Keratinocyte (primary cell): ENCODE measurements at regions not wholly inside any gene's neighbourhood (a gene's known extent, or its start where the extent isn't known, plus 50 kb on each side); places are given as distances from the start of the nearest gene placed in this dataset.

Experiments
- DNase-seq: peaks from one replicate; pipeline ENCODE4 v3.0.0-alpha.2; 2011; ENCODE audit warnings: low read depth, missing footprints, low spot score
- FAIRE-seq: peaks from 2 replicates; lab custom pipeline; 2011; peaks lifted over from hg19 to GRCh38; lab: Jason Lieb, UNC
- H2AFZ ChIP-seq: 2 replicates; pipeline ENCODE4 v1.6.0; 2012; ENCODE audit warnings: low read length, control low read depth, inconsistent platforms; ENCODE audit not compliant: control insufficient read depth
- H3K27ac ChIP-seq: 2 replicates; pipeline ENCODE4 v1.5.1; 2011; ENCODE audit warnings: low read length; ENCODE audit not compliant: control insufficient read depth, insufficient read depth
- H3K27me3 ChIP-seq: 3 replicates; pipeline ENCODE4 v1.6.0; 2011; ENCODE audit warnings: low read length; ENCODE audit not compliant: control insufficient read depth, insufficient read depth; ENCODE audit errors: extremely low read depth
- H3K36me3 ChIP-seq, 2 experiments: 2 replicates in 1 of 2; 3 replicates in 1 of 2; pipeline ENCODE4 v1.5.1; 2011; ENCODE audit warnings: low read length in 2 of 2, mild to moderate bottlenecking in 1 of 2; ENCODE audit not compliant: control insufficient read depth in 2 of 2, insufficient read depth in 2 of 2; ENCODE audit errors: extremely low read depth in 1 of 2
- H3K4me1 ChIP-seq: 3 replicates; pipeline ENCODE4 v1.5.1; 2011; ENCODE audit warnings: low read length; ENCODE audit not compliant: control insufficient read depth, insufficient read depth; ENCODE audit errors: extremely low read depth
- H3K4me2 ChIP-seq: 3 replicates; pipeline ENCODE4 v1.6.0; 2011; ENCODE audit warnings: low read depth, low read length; ENCODE audit not compliant: control insufficient read depth, insufficient read depth; ENCODE audit errors: extremely low read depth
- H3K4me3 ChIP-seq, 3 experiments: fragments of 200-600 bp in 1 of 3; sonication (generic) in 1 of 3; 2 replicates in 2 of 3; 3 replicates in 1 of 3; pipeline ENCODE4 v1.5.1; 2011 to 2016; ENCODE audit warnings: low read length in 3 of 3, mild to moderate bottlenecking in 3 of 3, control low read depth in 2 of 3, inconsistent platforms in 1 of 3, low read depth in 1 of 3, mixed read lengths in 1 of 3, mixed run types in 1 of 3, moderate library complexity in 1 of 3; ENCODE audit not compliant: control insufficient read depth in 2 of 3, insufficient read depth in 2 of 3; ENCODE audit errors: extremely low read depth in 1 of 3
- H3K79me2 ChIP-seq: 2 replicates; pipeline ENCODE4 v1.6.0; 2012; ENCODE audit warnings: low read length; ENCODE audit not compliant: control insufficient read depth, insufficient read depth
- H3K9ac ChIP-seq: 3 replicates; pipeline ENCODE4 v1.6.0; 2011; ENCODE audit warnings: low read length; ENCODE audit not compliant: control insufficient read depth, insufficient read depth; ENCODE audit errors: extremely low read depth
- H3K9me1 ChIP-seq: 3 replicates; pipeline ENCODE4 v1.6.0; 2011; ENCODE audit warnings: low read length; ENCODE audit not compliant: control insufficient read depth, insufficient read depth; ENCODE audit errors: extremely low read depth
- H3K9me3 ChIP-seq: 2 replicates; pipeline ENCODE4 v1.5.1; 2012; ENCODE audit warnings: low read depth, low read length; ENCODE audit not compliant: control insufficient read depth
- H4K20me1 ChIP-seq: 3 replicates; pipeline ENCODE4 v1.6.0; 2011; ENCODE audit warnings: low read length; ENCODE audit not compliant: control insufficient read depth, insufficient read depth; ENCODE audit errors: extremely low read depth
- CTCF ChIP-seq, 3 experiments: IDR thresholded peaks in 1 of 3; conservative IDR thresholded peaks in 1 of 3; optimal IDR thresholded peaks in 1 of 3; 2 replicates in 2 of 3; 3 replicates in 1 of 3; pipeline versions ENCODE3 to v1.5.1; 2011; ENCODE audit warnings: low read length in 3 of 3, mild to moderate bottlenecking in 3 of 3, moderate library complexity in 2 of 3, control low read depth in 1 of 3, inconsistent platforms in 1 of 3; ENCODE audit not compliant: insufficient read depth in 2 of 3; ENCODE audit errors: extremely low read depth in 1 of 3
- EZH2 ChIP-seq: IDR thresholded peaks from one replicate; pipeline ENCODE4 v1.6.1; 2012; ENCODE audit warnings: inconsistent platforms, mild to moderate bottlenecking, low read length, moderate library complexity
- dilution Hi-C: fragments of 300-500 bp; cut with MboI; formaldehyde crosslinking; loops from one replicate; pipeline ENCODE4 v1.7.0; 2020; ENCODE audit warnings: low sequenced_read_pairs; ENCODE audit not compliant: extremely low pct_ligation_motif_present

- no peak overlapping the region for H3K9ac ChIP-seq
- no peak overlapping the region for H3K4me3 ChIP-seq
- no peaks in the 10 kb centered on the region for H3K4me1 ChIP-seq
- no peaks in the 10 kb centered on the region for H3K9me3 ChIP-seq
- H3K27ac ChIP-seq = no peak overlapping the region
- dilution Hi-C loops = no loop called here
- H3K4me2 ChIP-seq = no peak overlapping the region
- H3K27me3 ChIP-seq = no peaks in the 10 kb centered on the region
- H4K20me1 ChIP-seq = no peaks in the 10 kb centered on the region
- H2AFZ ChIP-seq = no peak overlapping the region
- H3K36me3 ChIP-seq = no peaks in the 10 kb centered on the region
- FAIRE-seq (no peak), DNase-seq (no peak)
- H3K9me1 ChIP-seq = no peaks in the 10 kb centered on the region
- no peaks in the 10 kb centered on the region for H3K79me2 ChIP-seq
- TF ChIP-seq EZH2 = no peak
Measured at GRCh38 chr4:45778514-45778913, 345.3 kb downstream of the GABRG1 start.

GRCh38 chr4:45776146-45776545, 347.7 kb downstream of the GABRG1 start:
- Histone ChIP-seq H3K9ac (no peak overlapping the region), H3K36me3 (no peaks in the 10 kb centered on the region), H3K4me3 (no peak overlapping the region), H4K20me1 (no peaks in the 10 kb centered on the region), H2AFZ (no peak overlapping the region), H3K4me1 (no peaks in the 10 kb centered on the region), H3K9me1 (no peaks in the 10 kb centered on the region), H3K4me2 (no peak overlapping the region), H3K27me3 (no peaks in the 10 kb centered on the region), H3K9me3 (no peaks in the 10 kb centered on the region), H3K79me2 (no peaks in the 10 kb centered on the region), H3K27ac (no peak overlapping the region)
- dilution Hi-C loops = no loop called here
- DNase-seq = no peak
- TF ChIP-seq EZH2 (no peak), CTCF (optimal IDR thresholded peaks at IDR 0.05 in 1 of 3, IDR thresholded peaks at IDR 0.05 in 1 of 3, conservative IDR thresholded peaks at IDR 0.05 in 1 of 3; ENCODE audit: extremely low read depth in 1 of 3, insufficient read depth in 2 of 3, low read length in 3 of 3) (no peak)
- FAIRE-seq = no peak

GRCh38 chr4:45770958-45771357, 352.9 kb downstream of the GABRG1 start:
- Histone ChIP-seq H3K9me3 (no peaks in the 10 kb centered on the region), H4K20me1 (no peaks in the 10 kb centered on the region), H2AFZ (no peak overlapping the region), H3K9me1 (no peaks in the 10 kb centered on the region), H3K27me3 (no peaks in the 10 kb centered on the region), H3K4me2 (no peak overlapping the region), H3K36me3 (no peaks in the 10 kb centered on the region), H3K27ac (no peak overlapping the region), H3K9ac (no peak overlapping the region), H3K4me3 (no peak overlapping the region), H3K4me1 (no peaks in the 10 kb centered on the region), H3K79me2 (no peaks in the 10 kb centered on the region)
- dilution Hi-C loops = no loop called here
- FAIRE-seq (no peak), DNase-seq (no peak)
- TF ChIP-seq EZH2 (no peak), CTCF (optimal IDR thresholded peaks at IDR 0.05 in 1 of 3, IDR thresholded peaks at IDR 0.05 in 1 of 3, conservative IDR thresholded peaks at IDR 0.05 in 1 of 3; ENCODE audit: extremely low read depth in 1 of 3, insufficient read depth in 2 of 3, low read length in 3 of 3) (no peak)
